NCI-H2227 treated with DMSO at 0.1 percent for 48 hours (cell line): ENCODE measurements at regions not wholly inside any gene's neighbourhood (a gene's known extent, or its start where the extent isn't known, plus 50 kb on each side); places are given as distances from the start of the nearest gene placed in this dataset.

Source experiments
- DNase-seq: peaks from one replicate; lab custom pipeline; 2025; lab: John Stamatoyannopoulos, UW

- DNase-seq = no peak
Measured at GRCh38 chr13:100940658-100941057, 266.1 kb upstream of the TMTC4 start.

- DNase-seq = no peak
Measured at GRCh38 chr13:100933841-100934240, 259.2 kb upstream of the TMTC4 start.

- no peak for DNase-seq
Measured at GRCh38 chr13:100922599-100922998, 248.0 kb upstream of the TMTC4 start.

GRCh38 chr13:100921139-100921538, 246.5 kb upstream of the TMTC4 start:
- no peak for DNase-seq

GRCh38 chr13:100917011-100917410, 242.4 kb upstream of the TMTC4 start:
- no peak for DNase-seq

- DNase-seq = no peak
Measured at GRCh38 chr13:100913143-100913542, 238.5 kb upstream of the TMTC4 start.

GRCh38 chr13:100904293-100904976, 229.8 kb upstream of the TMTC4 start:
- DNase-seq = no peak

- DNase-seq = no peak
Measured at GRCh38 chr13:100899720-100900316, 225.2 kb upstream of the TMTC4 start.

GRCh38 chr13:100898431-100898830, 223.8 kb upstream of the TMTC4 start:
- DNase-seq = no peak

- DNase-seq = no peak
Measured at GRCh38 chr13:100895651-100896050, 221.1 kb upstream of the TMTC4 start.

- no peak for DNase-seq
Measured at GRCh38 chr13:100892981-100893380, 218.4 kb upstream of the TMTC4 start.

- no peak for DNase-seq
Measured at GRCh38 chr13:100890645-100891044, 216.1 kb upstream of the TMTC4 start.

GRCh38 chr13:100887729-100888151, 213.1 kb upstream of the TMTC4 start:
- no peak for DNase-seq

- no peak for DNase-seq
Measured at GRCh38 chr13:100883453-100883852, 208.9 kb upstream of the TMTC4 start.

- DNase-seq = no peak
Measured at GRCh38 chr13:100881291-100881864, 206.8 kb upstream of the TMTC4 start.

GRCh38 chr13:100880166-100880565, 205.6 kb upstream of the TMTC4 start:
- DNase-seq = no peak

- no peak for DNase-seq
Measured at GRCh38 chr13:100879255-100879654, 204.7 kb upstream of the TMTC4 start.

GRCh38 chr13:100876044-100876403, 201.4 kb upstream of the TMTC4 start:
- no peak for DNase-seq

- no peak for DNase-seq
Measured at GRCh38 chr13:100875392-100876043, 200.9 kb upstream of the TMTC4 start.

- DNase-seq = no peak
Measured at GRCh38 chr13:100872761-100873160, 198.2 kb upstream of the TMTC4 start.

- DNase-seq = no peak
Measured at GRCh38 chr13:100870898-100871297, 196.3 kb upstream of the TMTC4 start.

GRCh38 chr13:100860866-100861265, 186.3 kb upstream of the TMTC4 start:
- no peak for DNase-seq

GRCh38 chr13:100859861-100860260, 185.3 kb upstream of the TMTC4 start:
- no peak for DNase-seq
